ENCODE measurements at regions not wholly inside any gene's neighbourhood (a gene's known extent, or its start where the extent isn't known, plus 50 kb on each side); places are given as distances from the start of the nearest gene placed in this dataset.

DNA sequence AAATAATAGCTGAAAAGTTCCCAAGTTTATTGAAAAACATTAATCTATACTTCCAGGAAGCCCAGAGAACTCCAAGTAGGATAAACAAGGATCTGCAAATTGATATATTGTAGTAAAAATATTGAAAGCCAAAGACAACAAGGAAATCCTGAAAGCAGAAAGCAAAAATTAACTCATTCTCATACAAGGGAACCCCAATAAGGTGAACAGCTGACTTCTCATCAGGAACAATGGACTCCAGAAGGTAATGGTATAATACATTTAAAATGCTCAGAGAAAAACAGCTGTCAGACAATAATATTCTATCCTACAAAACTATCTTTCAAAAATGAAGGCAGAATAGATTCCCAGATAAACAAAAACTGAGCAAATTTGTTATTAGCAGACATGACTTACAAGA, 138.1 kb upstream of the BMP4 start:
- Histone ChIP-seq H3K4me3 (no peak overlapping the region), H2AFZ (no peak overlapping the region), H3K36me3 (replicated peaks; ENCODE audit: insufficient read depth, low read depth) (no peaks in the 10 kb centered on the region), H3K79me2 (no peaks in the 10 kb centered on the region), H3K9me3 (ENCODE audit: low read depth) (peaks cover 13% of the 10 kb centered on the region), H3K9me2 (replicated peaks; ENCODE audit: insufficient read depth) (no peaks in the 10 kb centered on the region), H4K20me1 (ENCODE audit: insufficient read depth, poor library complexity, severe bottlenecking) (no peaks in the 10 kb centered on the region), H3K4me2 (no peak overlapping the region), H3K4me1 (ENCODE audit: insufficient read depth) (no peaks in the 10 kb centered on the region), H3K27me3 (no peaks in the 10 kb centered on the region), H3K27ac (no peak overlapping the region)
- no peak for DNase-seq (ENCODE audit: low spot score)
- TF ChIP-seq EZH2phosphoT487 (IDR thresholded peaks at IDR 0.05; ENCODE audit: low read depth, severe bottlenecking, unreplicated experiment) (no peak), EZH2 (IDR thresholded peaks at IDR 0.05; ENCODE audit: borderline replicate concordance) (no peak)
- TF ChIP-seq, protein P1, sequence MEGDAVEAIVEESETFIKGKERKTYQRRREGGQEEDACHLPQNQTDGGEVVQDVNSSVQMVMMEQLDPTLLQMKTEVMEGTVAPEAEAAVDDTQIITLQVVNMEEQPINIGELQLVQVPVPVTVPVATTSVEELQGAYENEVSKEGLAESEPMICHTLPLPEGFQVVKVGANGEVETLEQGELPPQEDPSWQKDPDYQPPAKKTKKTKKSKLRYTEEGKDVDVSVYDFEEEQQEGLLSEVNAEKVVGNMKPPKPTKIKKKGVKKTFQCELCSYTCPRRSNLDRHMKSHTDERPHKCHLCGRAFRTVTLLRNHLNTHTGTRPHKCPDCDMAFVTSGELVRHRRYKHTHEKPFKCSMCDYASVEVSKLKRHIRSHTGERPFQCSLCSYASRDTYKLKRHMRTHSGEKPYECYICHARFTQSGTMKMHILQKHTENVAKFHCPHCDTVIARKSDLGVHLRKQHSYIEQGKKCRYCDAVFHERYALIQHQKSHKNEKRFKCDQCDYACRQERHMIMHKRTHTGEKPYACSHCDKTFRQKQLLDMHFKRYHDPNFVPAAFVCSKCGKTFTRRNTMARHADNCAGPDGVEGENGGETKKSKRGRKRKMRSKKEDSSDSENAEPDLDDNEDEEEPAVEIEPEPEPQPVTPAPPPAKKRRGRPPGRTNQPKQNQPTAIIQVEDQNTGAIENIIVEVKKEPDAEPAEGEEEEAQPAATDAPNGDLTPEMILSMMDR (IDR thresholded peaks at IDR 0.05; ENCODE audit: poor library complexity), result no peak

DNA sequence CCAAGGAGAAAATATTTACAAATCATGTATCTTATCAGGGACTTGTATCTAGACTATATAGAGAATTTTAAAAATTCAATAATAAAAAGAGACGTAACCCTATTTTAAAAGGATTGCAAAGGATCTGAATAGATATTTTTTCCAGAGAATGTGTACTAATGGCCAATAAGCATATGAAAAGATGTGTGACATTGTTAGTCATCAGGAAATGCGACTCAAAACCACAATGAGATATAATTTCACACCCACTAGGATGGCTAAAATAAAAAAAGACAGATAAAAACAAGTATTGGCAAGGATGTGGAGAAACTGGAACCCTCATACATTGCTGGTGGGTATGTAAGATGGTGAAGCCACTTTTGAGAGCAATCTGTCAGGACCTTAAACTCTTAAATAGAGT, 141.9 kb upstream of the BMP4 start:
- H3K27ac ChIP-seq, result no peak overlapping the region
- TF ChIP-seq, protein P1 (IDR thresholded peaks at IDR 0.05; ENCODE audit: poor library complexity), result no peak
- no peak for TF ChIP-seq EZH2phosphoT487 (IDR thresholded peaks at IDR 0.05; ENCODE audit: low read depth, severe bottlenecking, unreplicated experiment)
- TF ChIP-seq EZH2 (IDR thresholded peaks at IDR 0.05; ENCODE audit: borderline replicate concordance), result no peak
- H3K79me2 ChIP-seq, result no peaks in the 10 kb centered on the region
- H3K4me2 ChIP-seq, result no peak overlapping the region
- no peaks in the 10 kb centered on the region for H3K27me3 ChIP-seq
- H4K20me1 ChIP-seq (ENCODE audit: insufficient read depth, poor library complexity, severe bottlenecking), result no peaks in the 10 kb centered on the region
- H3K4me3 ChIP-seq, result no peak overlapping the region
- H2AFZ ChIP-seq, result no peak overlapping the region
- H3K4me1 ChIP-seq (ENCODE audit: insufficient read depth), result no peaks in the 10 kb centered on the region
- no peak for DNase-seq (ENCODE audit: low spot score)
- 89% methylated on average over 2 of the region's 2 CpGs for WGBS (ENCODE audit: low lambda C conversion rate, missing lambda C conversion rate)
- H3K36me3 ChIP-seq (replicated peaks; ENCODE audit: insufficient read depth, low read depth), result no peaks in the 10 kb centered on the region
- peaks cover 13% of the 10 kb centered on the region for H3K9me3 ChIP-seq (ENCODE audit: low read depth)
- H3K9me2 ChIP-seq (replicated peaks; ENCODE audit: insufficient read depth), result no peaks in the 10 kb centered on the region

DNA sequence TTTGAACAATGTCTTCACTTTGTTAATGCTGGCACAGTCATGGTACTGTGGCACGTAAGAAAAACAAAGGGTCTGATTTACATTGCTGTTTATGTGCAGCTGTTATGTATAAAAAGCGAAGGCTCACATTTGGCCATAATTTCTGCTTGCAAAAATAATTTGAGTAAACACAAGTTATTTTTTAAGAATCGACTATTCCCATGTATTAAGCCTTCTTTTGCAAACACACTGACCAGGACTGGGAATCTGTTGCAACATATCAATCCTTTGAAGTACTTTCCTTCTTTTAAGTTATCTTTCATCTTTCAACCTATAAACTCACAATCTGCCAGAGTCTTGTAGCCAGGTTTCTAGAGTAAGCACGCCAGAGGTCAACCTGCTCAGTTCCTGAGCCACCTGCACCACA, 145.4 kb upstream of the BMP4 start:
- H4K20me1 ChIP-seq (ENCODE audit: insufficient read depth, poor library complexity, severe bottlenecking), result no peaks in the 10 kb centered on the region
- WGBS (ENCODE audit: low lambda C conversion rate, missing lambda C conversion rate), result 58% methylated on average over 4 of the region's 4 CpGs
- H3K27me3 ChIP-seq, result no peaks in the 10 kb centered on the region

More for the DNA sequence above, 145.4 kb upstream of the BMP4 start:
- peaks cover 7% of the 10 kb centered on the region for H3K4me1 ChIP-seq (ENCODE audit: insufficient read depth)
- no peak overlapping the region for H2AFZ ChIP-seq
- DNase-seq (ENCODE audit: low spot score), result no peak
- H3K4me3 ChIP-seq, result no peak overlapping the region
- H3K9me2 ChIP-seq (replicated peaks; ENCODE audit: insufficient read depth), result no peaks in the 10 kb centered on the region
- no peak overlapping the region for H3K4me2 ChIP-seq
- TF ChIP-seq, protein P1 (IDR thresholded peaks at IDR 0.05; ENCODE audit: poor library complexity), result no peak
- no peak for TF ChIP-seq EZH2phosphoT487 (IDR thresholded peaks at IDR 0.05; ENCODE audit: low read depth, severe bottlenecking, unreplicated experiment)
- no peak for TF ChIP-seq EZH2 (IDR thresholded peaks at IDR 0.05; ENCODE audit: borderline replicate concordance)
- no peaks in the 10 kb centered on the region for H3K9me3 ChIP-seq (ENCODE audit: low read depth)
- no peaks in the 10 kb centered on the region for H3K36me3 ChIP-seq (replicated peaks; ENCODE audit: insufficient read depth, low read depth)
- no peak overlapping the region for H3K27ac ChIP-seq
- H3K79me2 ChIP-seq, result no peaks in the 10 kb centered on the region

All from hepatocyte (in vitro differentiated cells).